GM21515 (cell line): ENCODE measurements at regions not wholly inside any gene's neighbourhood (a gene's known extent, or its start where the extent isn't known, plus 50 kb on each side); places are given as distances from the start of the nearest gene placed in this dataset.
"Not testable (repeated sequence)": the region's sequence is repeated elsewhere in the genome, so short reads cannot be mapped to it uniquely, and the experiment has no call there.

Source experiments
- ATAC-seq: cut with Tn5 transposase; IDR thresholded peaks from one replicate; pipeline ENCODE4 v1.9.1; 2021; ENCODE audit not compliant: unreplicated experiment

DNA sequence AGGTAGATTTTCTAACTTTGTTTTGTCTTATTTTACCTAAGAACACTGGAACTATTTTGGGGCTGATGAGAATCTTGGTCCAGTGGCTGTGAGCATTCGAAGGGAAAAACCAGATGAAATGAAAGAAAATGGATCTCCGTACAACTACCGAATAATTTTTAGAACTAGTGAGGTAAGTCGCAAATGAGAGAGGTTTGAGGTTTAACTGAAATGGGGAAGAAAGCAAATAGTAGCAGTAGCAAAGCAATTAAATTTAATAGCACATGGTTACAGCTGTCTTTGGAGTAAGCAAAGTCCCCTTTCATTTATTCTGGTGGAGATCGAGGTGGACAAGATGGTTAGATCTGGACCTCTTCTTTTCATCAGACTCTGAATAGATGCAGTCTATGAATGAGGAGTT, 313.5 kb upstream of the RGS6 start:
- no peak for ATAC-seq

DNA sequence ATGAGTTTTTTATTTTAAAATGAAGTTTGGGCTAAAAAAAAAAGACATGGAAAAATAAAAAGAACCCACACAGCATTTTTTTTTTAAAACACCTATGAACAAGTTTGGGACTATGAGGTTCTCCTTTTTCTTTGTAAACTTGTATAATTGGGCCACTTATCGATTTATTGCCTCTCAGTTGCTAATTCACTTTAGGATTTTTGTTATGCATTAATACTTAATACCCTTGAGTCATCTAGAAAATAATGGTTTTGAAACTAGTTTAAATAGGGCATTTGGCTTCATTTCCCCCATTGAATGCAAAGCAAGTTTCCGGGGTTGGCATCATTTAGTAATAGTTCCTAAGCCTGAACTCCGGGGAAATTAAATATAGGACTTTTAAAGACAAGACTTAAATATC, 312.8 kb upstream of the RGS6 start:
- no peak for ATAC-seq

DNA sequence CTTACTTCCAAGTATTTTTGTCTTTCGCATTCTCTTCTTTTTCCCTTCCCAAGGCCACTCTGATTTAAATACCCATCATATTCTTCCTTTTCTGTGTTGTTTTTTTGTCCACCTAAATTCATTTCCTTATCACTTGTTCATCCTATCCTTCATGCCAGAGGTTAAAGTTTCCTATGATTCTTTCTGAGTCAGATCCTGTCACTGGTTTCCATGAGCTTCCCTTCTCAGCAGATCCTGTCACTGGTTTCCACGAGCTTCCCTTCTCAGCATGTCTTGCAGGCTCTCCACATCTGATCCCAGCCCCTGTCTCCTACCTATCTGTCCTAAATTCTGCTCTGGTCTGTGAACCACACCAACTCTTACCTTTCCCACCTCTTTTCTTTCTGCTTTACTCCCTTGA, 311.8 kb upstream of the RGS6 start:
- ATAC-seq: no peak

DNA sequence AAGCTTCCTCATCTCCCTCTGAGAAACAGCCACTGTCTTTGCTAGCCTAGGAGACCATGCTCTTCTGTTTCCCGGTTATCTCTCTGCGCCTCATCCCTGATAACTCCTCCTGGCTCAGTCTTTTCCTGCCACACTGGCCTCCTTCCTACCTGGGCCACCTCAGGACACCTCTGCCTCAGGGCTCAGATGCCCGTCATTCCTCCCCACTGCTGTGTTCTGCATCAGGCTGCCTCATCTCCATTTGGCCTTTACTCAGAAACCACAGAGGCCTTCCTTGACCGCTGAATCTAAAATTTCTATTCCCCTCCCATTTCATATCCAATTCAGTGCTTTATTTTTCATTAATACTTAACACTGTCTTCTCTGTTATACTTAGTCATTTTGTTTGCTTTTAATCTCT, 311.0 kb upstream of the RGS6 start:
- ATAC-seq: no peak

DNA sequence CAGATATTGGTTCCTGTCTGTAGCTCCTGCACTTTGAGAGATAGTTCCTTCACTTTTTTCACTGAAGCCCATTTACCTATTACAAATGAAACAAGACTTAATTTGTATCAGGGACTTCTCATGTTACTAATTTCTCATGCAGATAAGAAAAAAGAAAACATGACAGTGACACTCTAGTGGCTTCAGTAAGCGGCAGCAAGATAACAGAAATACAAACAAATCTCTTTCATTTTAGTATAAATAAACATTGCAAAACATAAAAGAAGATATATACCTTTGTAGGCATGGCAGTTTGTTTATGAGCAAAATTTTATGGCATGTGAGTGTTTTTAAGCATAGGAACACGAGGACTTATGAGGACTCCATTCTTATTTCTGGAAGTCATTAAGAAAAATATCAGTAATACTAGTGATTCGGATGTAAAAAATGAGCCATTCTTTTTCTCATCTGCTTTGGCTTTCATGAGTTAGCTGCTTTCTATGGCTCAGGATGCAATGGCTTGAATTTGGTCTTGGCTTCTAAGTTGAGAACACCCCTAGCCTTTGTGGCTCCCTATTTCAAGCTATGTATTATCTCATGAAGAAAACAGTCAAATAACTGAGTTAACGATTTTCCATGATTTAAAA, 310.1 kb upstream of the RGS6 start:
- no peak for ATAC-seq

DNA sequence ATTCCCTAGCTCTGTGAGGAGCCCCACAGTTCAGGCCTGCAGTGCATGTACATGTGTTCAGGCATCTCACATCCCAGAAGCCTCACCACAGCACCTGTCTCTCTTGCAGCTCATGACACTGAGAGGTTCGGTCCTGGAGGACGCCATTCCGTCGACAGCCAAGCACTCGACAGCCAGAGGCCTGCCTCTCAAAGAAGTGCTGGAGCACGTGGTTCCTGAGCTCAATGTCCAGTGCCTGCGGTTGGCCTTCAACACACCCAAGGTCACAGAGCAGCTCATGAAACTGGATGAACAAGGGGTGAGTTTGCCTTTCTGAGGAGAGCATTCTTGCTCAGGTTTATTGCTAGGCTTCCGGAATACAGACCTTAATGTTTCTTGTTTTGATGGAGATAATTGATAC, 308.3 kb upstream of the RGS6 start:
- ATAC-seq: no peak

DNA sequence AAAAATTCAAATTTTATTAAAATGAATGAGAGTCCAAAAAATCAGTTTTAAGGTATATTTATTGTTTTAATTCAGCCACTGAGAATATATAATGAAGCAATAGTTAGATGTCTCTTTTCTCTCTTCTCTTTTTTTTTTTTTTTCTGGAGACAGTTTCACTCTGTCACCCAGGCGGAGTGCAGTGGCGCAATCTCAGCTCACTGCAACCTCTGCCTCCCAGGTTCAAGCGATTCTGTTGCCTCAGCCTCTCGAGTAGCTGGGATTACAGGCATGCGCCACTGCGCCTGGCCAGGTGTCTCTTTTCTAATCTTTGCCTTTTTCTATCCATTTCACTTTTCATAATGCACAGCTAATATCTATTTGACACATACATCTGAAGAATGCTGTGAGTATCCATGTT, 307.1 kb upstream of the RGS6 start:
- ATAC-seq: no peak

DNA sequence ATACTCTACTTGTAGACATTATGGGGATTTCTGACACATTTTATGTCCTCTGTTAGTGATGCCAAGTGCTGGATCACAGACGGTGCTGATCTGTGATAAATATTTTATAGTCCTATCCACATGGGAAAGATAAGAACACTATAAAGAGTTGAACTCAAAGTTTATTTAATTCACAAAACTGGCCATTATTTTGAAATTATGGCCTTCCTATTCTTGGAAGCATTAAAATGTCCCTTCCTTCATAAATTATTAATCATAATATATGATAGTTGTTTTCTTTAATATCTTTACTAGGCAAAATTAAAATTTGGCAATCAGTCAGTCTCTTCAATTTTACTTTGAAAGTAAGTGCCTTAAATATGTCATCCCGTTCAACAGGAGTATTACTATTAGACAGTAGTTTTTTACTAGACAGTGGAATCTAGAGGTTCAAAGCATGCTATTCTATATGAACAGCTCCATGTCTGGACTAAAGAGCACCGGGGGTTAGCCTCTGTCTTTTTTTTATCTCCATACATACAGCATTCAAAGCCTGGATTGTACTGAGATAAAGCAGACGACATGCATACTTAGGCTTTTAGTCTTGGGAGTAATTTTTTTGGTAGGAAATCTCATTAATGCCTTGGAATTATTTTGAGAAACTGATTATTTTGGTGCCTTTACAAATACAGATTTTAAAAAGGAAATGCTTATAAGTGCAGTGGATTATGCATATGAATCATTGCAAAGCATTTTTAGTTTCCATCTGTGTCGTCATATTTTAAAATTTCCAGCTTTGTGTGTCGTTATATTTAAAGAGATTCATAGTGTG, 306.1 kb upstream of the RGS6 start:
- no peak for ATAC-seq

DNA sequence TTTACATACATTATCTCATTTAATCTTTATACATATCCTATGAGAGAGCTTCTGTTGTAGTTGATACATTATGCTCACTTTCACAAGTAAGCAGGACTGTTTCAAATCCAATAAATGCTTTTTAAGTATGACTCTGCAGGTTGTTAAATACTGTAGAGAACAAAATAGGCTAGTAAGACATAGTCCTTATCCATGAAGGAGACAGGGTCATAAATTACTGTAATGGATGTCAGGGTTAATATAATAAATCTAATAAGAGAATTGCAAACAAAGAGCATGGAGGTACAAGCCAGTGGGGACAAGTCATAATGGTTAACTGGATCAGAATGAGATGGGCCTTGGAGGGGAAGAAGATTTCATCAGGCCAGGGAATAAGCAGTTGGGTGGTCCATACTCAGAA, 303.8 kb upstream of the RGS6 start:
- no peak for ATAC-seq

DNA sequence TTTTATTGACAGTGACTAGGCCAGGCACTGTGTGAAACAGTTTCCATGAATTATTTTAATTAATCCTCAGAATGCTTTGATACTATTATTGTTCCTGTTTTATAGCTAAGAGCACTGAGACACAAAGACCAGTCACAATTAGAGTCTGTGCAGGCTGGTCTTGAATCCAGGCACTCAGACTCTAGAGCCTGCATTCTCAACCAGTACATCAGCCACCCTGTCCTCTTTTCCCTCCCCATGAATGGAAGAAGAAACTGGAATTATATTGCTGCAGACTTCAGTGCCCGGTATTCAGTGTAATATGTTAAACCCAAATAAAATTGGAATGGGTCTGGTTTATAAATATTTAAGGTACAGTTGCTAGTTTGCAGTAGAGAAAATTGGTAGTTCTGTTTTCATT, 303.0 kb upstream of the RGS6 start:
- no peak for ATAC-seq

DNA sequence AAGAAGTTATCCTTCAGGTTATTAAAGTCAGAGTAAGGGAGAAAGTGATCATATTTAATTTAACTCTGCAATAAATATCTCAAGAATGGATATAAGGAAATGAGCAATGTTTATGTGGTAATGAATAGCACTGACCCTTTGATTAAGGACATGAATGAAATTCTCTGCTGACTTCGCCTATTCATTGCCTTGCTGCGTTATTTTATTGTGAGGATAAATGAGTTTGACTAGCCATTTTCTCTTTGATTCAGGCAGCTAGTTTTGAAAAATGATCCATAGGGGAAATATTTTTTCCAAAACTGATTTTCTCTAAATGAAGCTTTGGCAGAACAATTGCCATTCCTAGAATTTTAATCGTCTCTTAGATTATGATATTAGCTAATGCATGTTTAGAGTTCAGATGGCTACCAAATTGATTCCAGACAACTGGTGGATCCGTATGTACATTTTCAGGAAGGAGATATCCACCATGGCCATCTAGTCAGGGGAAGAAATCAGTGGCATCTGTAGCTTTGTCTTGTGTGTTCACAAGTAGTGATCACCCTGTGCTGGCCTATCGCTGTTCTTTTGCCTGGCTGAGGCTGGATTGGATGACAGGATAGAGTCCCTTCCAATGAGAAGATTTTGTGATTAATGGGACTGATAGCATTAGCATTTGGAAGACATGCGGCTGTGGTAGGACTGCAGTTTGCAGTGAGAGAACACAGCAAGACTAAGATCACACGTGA, 302.3 kb upstream of the RGS6 start:
- no peak for ATAC-seq

DNA sequence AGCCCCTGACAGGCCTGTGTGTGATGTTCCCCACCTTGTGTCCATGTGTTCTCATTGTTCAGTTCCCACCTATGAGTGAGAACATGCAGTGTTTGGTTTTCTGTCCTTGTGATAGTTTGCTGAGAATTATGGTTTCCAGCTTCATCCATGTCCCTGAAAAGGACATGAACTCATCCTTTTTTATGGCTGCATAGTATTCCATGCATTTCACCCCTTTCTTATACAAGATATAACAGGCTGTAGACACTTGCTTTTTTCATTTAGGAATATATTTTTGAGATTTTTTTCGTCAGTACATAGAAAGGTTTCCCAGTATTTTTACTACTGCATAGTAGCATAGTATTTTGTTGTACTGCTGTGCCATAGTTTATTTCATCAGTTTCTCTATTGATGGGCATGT, 301.2 kb upstream of the RGS6 start:
- ATAC-seq: not testable (repeated sequence)

DNA sequence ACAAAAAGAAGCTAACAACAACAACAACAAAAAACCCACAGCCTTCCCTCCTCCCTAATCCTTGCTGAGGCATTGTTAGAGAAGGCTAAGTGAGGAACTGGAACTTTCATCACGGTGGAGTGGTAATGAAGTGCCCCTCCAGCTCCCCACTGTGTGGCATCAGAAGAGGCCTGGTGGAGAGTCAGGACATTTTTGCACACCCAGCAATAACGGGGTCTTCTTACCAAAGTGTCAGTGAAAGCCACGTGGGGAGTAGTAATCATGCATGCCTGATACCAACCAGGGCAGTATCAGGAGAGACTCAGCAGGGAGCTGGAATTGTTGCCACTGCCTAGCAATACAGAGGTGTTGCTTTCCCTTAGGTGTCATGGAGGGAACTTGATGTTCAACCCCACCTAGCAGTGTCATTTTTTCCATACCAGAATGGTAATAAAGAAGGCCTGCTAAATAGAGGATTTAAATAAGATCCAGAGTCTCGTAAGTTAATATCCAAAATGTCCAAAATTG, 299.7 kb upstream of the RGS6 start:
- ATAC-seq: no peak

DNA sequence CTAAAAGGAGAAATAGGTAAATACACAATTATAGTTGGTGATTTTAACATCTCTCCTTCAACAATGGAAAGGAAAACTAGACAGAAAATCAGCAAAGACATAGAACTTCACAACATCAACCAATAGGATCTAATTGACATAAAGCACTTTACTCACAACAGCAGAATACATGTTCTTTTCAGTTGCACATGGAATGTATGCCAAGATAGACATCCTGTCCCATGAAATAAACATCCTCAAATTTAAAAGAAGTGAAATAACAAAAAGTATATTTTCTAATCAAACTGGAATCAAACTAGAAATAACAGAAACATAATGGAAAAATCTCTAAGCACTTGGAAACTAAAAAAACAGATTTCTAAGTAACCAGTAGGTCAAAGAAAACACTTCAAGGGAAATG, 296.2 kb upstream of the RGS6 start:
- ATAC-seq: no peak

DNA sequence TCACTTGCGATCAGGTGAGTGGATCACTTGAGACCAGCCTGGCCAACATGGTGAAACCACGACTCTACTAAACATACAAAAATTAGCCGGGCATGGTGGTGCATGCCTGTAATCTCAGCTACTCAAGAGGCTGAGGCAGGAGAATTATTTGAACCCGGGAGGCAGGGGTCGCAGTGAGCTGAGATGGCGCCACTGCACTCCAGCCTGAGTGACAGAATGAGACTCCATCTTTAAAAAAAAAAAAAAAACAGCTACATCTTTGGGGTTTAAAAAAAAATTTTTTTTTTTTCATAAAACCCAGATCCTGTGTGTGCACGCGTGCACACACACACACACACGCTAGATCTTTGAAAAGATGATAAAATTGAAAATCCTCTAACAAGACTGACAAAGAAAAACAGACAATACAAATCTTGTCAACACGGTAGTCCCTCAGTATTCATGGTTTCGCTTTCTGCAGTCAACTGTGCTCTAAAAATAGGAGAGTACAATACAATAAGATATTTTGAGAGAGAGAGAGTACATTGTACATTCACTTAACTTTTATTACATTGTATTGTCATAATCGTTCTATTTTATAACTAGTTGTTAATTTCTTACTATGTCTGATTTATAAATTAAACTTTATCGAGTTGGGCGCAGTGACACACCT, 295.3 kb upstream of the RGS6 start:
- ATAC-seq: no peak

DNA sequence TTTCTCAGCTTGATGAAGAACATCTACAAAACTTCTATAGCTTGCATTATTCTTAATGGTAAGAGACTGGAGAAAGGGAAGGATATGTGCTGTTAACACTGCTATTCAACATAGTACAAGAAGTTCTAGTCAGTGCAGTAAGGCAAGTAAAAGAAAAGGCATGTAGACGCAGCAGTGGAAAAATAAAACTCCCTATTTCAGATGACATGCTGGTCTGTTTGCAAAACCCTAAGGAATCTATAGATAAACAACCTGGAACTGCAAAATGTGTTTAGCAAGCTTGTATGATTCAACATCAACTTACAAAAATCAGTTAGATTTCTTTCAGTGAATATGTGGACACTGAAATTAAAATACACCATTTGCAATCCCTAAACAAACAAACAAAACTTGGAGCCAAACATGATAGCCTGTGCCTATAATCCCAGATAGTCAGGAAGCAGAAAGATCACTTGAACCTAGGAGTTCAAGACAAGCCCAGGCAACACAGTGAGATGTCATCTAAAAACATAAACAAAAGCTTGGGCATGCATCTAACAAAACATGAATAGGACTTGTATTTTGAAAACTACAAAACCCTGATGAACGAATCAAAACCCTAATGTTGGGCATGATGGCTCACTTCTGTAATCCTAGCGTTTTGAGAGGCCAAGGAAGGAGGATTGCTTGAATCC, 293.6 kb upstream of the RGS6 start:
- no peak for ATAC-seq

DNA sequence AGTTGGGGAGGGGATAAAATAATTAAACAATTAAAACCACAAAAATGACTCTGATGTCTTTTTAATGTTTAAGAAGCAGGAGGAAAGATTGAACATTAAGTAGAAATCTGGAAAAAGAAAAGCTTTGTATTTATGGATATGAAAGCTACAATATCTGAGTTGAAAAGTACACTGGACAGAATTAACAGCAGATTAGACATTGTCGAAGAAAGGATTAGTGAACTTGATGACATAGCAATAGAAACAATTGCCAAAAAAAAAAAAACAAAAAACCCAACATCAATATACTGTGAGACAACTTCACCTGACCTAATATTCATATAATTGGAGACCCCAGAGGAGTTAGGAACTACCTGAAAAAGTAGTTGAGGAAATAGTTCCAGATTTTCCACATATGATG, 289.5 kb upstream of the RGS6 start:
- ATAC-seq: no peak

DNA sequence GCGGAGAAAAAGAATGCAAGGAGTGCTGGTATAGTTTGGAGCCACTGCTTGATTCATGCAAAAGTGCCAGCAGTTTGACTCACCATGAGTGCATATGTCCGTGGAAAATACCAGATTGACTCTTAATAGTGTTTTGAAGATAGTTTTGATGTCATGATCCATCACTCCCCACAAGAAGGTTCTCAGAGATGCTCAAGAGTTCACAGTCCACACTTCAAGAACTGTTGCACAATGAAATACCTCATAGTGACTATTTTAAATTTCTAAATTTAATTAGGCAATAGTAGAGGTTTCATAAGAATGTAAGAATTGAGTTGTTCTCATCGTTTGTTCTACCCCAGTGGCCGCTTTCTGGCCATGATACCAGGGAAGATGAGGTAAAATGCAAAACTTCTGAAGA, 286.6 kb upstream of the RGS6 start:
- ATAC-seq: no peak

DNA sequence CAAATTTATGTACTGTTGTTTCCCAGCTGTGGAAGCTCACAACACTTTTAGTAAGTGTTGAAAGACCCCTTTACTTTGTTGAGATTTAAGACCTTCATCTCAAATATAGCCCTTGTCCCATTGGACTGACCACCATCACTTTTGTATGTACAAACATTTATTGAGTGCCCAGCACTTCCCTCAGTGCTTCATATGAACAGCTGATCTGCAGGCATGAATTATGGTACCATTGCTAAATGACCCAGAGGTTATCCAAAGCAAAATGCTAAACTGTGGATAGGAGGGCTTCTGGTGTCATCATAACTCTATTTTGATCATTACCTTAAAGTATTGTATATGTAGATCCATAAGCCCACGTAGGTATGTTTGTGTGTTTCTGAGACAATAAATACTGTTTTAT, 285.7 kb upstream of the RGS6 start:
- ATAC-seq: no peak

DNA sequence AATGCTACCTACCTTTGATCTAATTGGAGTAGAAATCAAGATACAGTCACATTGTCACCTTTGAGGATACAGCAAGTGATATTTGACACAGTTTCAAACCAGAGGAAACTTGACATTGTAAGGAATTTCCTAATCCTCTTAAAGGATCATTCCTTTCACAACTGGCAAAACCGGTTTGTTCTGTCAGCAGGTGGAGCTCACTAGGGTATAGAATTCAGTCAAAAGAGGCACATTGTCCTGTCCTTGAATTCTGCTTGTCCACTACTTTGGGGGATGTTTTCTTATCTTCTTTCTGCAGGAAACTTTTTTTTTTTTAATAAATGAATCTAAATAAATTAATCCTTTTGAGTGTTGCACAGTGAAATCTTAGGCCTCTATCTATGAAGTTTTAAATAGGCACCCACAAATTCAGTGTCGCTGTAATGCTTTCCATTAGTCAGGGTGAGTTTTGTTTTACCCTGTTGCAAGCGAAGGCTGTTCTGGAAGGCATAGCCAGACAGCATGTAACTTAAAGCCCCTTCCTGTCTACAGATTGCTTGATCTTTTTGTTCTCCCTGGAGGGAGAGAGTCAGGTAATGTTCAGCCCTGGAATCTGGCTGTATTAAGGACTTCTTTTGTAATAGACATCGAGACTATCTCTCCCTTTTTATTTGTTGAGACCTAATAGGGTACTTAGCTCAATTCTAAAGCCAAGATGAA, 285.0 kb upstream of the RGS6 start:
- ATAC-seq: no peak
